Astrocyte (in vitro differentiated cells and primary cell): ENCODE measurements at regions not wholly inside any gene's neighbourhood (a gene's known extent, or its start where the extent isn't known, plus 50 kb on each side); places are given as distances from the start of the nearest gene placed in this dataset.

Source experiments
- DNase-seq: peaks from one replicate; pipeline ENCODE4 v3.0.0-alpha.2; 2010; ENCODE audit warnings: low read depth
- FAIRE-seq: peaks from 2 replicates; lab custom pipeline; 2011; peaks lifted over from hg19 to GRCh38; lab: Jason Lieb, UNC
- H2AFZ ChIP-seq: 2 replicates; pipeline ENCODE4 v1.6.0; 2012; ENCODE audit warnings: low read depth, low read length, inconsistent platforms
- H3K27ac ChIP-seq: 2 replicates; pipeline ENCODE4 v1.5.1; 2011; ENCODE audit warnings: low read depth, low read length, inconsistent platforms
- H3K27me3 ChIP-seq: 2 replicates; pipeline ENCODE4 v1.6.0; 2011; ENCODE audit warnings: low read length, inconsistent platforms; ENCODE audit not compliant: insufficient read depth
- H3K36me3 ChIP-seq: 2 replicates; pipeline ENCODE4 v1.5.1; 2011; ENCODE audit warnings: low read length, inconsistent platforms; ENCODE audit not compliant: insufficient read depth
- H3K4me1 ChIP-seq: 2 replicates; pipeline ENCODE4 v1.5.1; 2011; ENCODE audit warnings: low read length, inconsistent platforms; ENCODE audit not compliant: insufficient read depth
- H3K4me2 ChIP-seq: 2 replicates; pipeline ENCODE4 v1.6.0; 2012; ENCODE audit warnings: low read length, inconsistent platforms
- H3K4me3 ChIP-seq: 2 replicates; pipeline ENCODE4 v1.5.1; 2011; ENCODE audit warnings: low read depth, mild to moderate bottlenecking, low read length, inconsistent platforms; ENCODE audit not compliant: insufficient read depth
- H3K79me2 ChIP-seq: 2 replicates; pipeline ENCODE4 v1.6.0; 2012; ENCODE audit warnings: mild to moderate bottlenecking, low read length, inconsistent platforms; ENCODE audit not compliant: insufficient read depth
- H3K9ac ChIP-seq: 2 replicates; pipeline ENCODE4 v1.6.0; 2012; ENCODE audit warnings: mild to moderate bottlenecking, low read length, inconsistent platforms
- H3K9me3 ChIP-seq: 2 replicates; pipeline ENCODE4 v1.5.1; 2012; ENCODE audit warnings: low read depth, mild to moderate bottlenecking, low read length, inconsistent platforms; ENCODE audit not compliant: insufficient read depth
- H4K20me1 ChIP-seq: 2 replicates; pipeline ENCODE4 v1.6.0; 2012; ENCODE audit warnings: low read length, inconsistent platforms; ENCODE audit not compliant: insufficient read depth
- H3K27ac Mint-ChIP-seq: one replicate; pipeline ENCODE4 v1.8.0; 2021; ENCODE audit warnings: mild to moderate bottlenecking, mixed read lengths; ENCODE audit not compliant: unreplicated experiment
- H3K27me3 Mint-ChIP-seq: one replicate; pipeline ENCODE4 v1.8.0; 2021; ENCODE audit warnings: low read depth, mixed read lengths; ENCODE audit not compliant: unreplicated experiment
- H3K36me3 Mint-ChIP-seq: one replicate; pipeline ENCODE4 v1.8.0; 2021; ENCODE audit warnings: low read depth, mixed read lengths; ENCODE audit not compliant: unreplicated experiment
- H3K4me1 Mint-ChIP-seq: one replicate; pipeline ENCODE4 v1.8.0; 2021; ENCODE audit warnings: low read depth, mixed read lengths; ENCODE audit not compliant: unreplicated experiment
- H3K4me3 Mint-ChIP-seq: one replicate; pipeline ENCODE4 v1.8.0; 2021; ENCODE audit warnings: mild to moderate bottlenecking, moderate library complexity, mixed read lengths; ENCODE audit not compliant: unreplicated experiment
- H3K9me3 Mint-ChIP-seq: one replicate; pipeline ENCODE4 v1.8.0; 2021; ENCODE audit warnings: mild to moderate bottlenecking, mixed read lengths; ENCODE audit not compliant: unreplicated experiment
- CTCF ChIP-seq: IDR thresholded peaks from 2 replicates; pipeline ENCODE4 v1.5.1; 2011; ENCODE audit warnings: low read depth, mild to moderate bottlenecking, inconsistent platforms, low read length, moderate library complexity; ENCODE audit not compliant: insufficient read depth
- EZH2 ChIP-seq: IDR thresholded peaks from 2 replicates; pipeline ENCODE4 v1.6.1; 2012; ENCODE audit warnings: mild to moderate bottlenecking, low read length, inconsistent platforms; ENCODE audit not compliant: insufficient read depth

GRCh38 chrX:45762699-45763647 lies 562.3 kb upstream of the DIPK2B start:
- Histone ChIP-seq H2AFZ (no peak overlapping the region), H3K27ac (peak overlapping the region; percentile 53), H3K9me3 (no peaks in the 10 kb centered on the region), H3K9ac (peak overlapping the region; percentile 61), H3K36me3 (peaks cover 46% of the 10 kb centered on the region), H4K20me1 (peaks cover 31% of the 10 kb centered on the region), H3K79me2 (peaks cover 90% of the 10 kb centered on the region), H3K4me2 (peak overlapping the region; percentile 72), H3K27me3 (no peaks in the 10 kb centered on the region), H3K4me3 (peak overlapping the region; percentile 39), H3K4me1 (peaks cover 55% of the 10 kb centered on the region)
- Mint-ChIP-seq H3K9me3 (no peaks in the 10 kb centered on the region), H3K27me3 (no peaks in the 10 kb centered on the region), H3K27ac (no peak overlapping the region), H3K4me1 (peaks cover 46% of the 10 kb centered on the region), H3K4me3 (peak overlapping the region; percentile 20), H3K36me3 (peaks cover 6% of the 10 kb centered on the region)
- peak; percentile 92 for FAIRE-seq
- DNase-seq: peak; percentile 27
- TF ChIP-seq CTCF (no peak), EZH2 (no peak)

GRCh38 chrX:45761920-45762319 lies 561.2 kb upstream of the DIPK2B start:
- Mint-ChIP-seq H3K27ac (no peak overlapping the region), H3K9me3 (no peaks in the 10 kb centered on the region), H3K4me3 (no peak overlapping the region), H3K36me3 (peaks cover 6% of the 10 kb centered on the region), H3K27me3 (no peaks in the 10 kb centered on the region), H3K4me1 (peaks cover 53% of the 10 kb centered on the region)
- Histone ChIP-seq H3K9ac (peak overlapping the region; percentile 53), H3K36me3 (peaks cover 48% of the 10 kb centered on the region), H3K27ac (peak overlapping the region; percentile 53), H3K4me2 (peak overlapping the region; percentile 72), H3K4me3 (no peak overlapping the region), H3K9me3 (no peaks in the 10 kb centered on the region), H4K20me1 (peaks cover 24% of the 10 kb centered on the region), H3K27me3 (no peaks in the 10 kb centered on the region), H3K4me1 (peaks cover 65% of the 10 kb centered on the region), H3K79me2 (peaks cover 90% of the 10 kb centered on the region), H2AFZ (no peak overlapping the region)
- DNase-seq (no peak), FAIRE-seq (peak; percentile 37)
- TF ChIP-seq EZH2 (no peak), CTCF (no peak)
